SK-N-SH (cell line): ENCODE measurements at regions not wholly inside any gene's neighbourhood (a gene's known extent, or its start where the extent isn't known, plus 50 kb on each side); places are given as distances from the start of the nearest gene placed in this dataset.

Source experiments
- CTCF ChIP-seq: fragments of 200-600 bp; sonication (generic); IDR thresholded peaks from 2 replicates; pipeline ENCODE4 v1.6.1; 2017; ENCODE audit warnings: antibody characterized with exemption, mild to moderate bottlenecking, moderate library complexity
- SMC3 ChIP-seq: IDR thresholded peaks from 2 replicates; pipeline ENCODE4 v1.6.1; 2012; ENCODE audit warnings: low read depth, low read length, improper control_type of control experiment

GRCh38 chr6:144378437-144378836 lies 93.3 kb downstream of the UTRN start:
- TF ChIP-seq CTCF: no peak
- TF ChIP-seq SMC3: no peak
